Ishikawa (cell line): ENCODE measurements at regions not wholly inside any gene's neighbourhood (a gene's known extent, or its start where the extent isn't known, plus 50 kb on each side); places are given as distances from the start of the nearest gene placed in this dataset.

Experiments
- CEBPB ChIP-seq: IDR thresholded peaks from 2 replicates; pipeline ENCODE4 v1.6.1; 2012
- CREB1 ChIP-seq: IDR thresholded peaks from 2 replicates; pipeline ENCODE4 v1.6.1; 2012; ENCODE audit warnings: low read depth
- EGR1 ChIP-seq: IDR thresholded peaks from 2 replicates; pipeline ENCODE4 v1.6.1; 2012
- EP300 ChIP-seq: IDR thresholded peaks from 2 replicates; pipeline ENCODE4 v1.6.1; 2012; ENCODE audit warnings: borderline replicate concordance
- FOXM1 ChIP-seq: IDR thresholded peaks from 2 replicates; pipeline ENCODE4 v1.6.1; 2012; ENCODE audit warnings: low read depth, borderline replicate concordance
- MAX ChIP-seq: IDR thresholded peaks from 2 replicates; pipeline ENCODE4 v1.6.1; 2012
- NFIC ChIP-seq: IDR thresholded peaks from 2 replicates; pipeline ENCODE4 v1.6.1; 2012
- RAD21 ChIP-seq: IDR thresholded peaks from 2 replicates; pipeline ENCODE4 v1.6.1; 2012; ENCODE audit warnings: low read depth
- REST ChIP-seq: IDR thresholded peaks from 2 replicates; pipeline ENCODE4 v1.6.1; 2012; ENCODE audit warnings: low read depth, mild to moderate bottlenecking
- TAF1 ChIP-seq: IDR thresholded peaks from 2 replicates; pipeline ENCODE4 v1.6.1; 2012; ENCODE audit warnings: low read depth, mild to moderate bottlenecking
- TCF12 ChIP-seq: IDR thresholded peaks from 2 replicates; pipeline ENCODE4 v1.6.1; 2012; ENCODE audit warnings: low read depth
- TEAD4 ChIP-seq: IDR thresholded peaks from 2 replicates; pipeline ENCODE4 v1.6.1; 2012
- YY1 ChIP-seq: IDR thresholded peaks from 2 replicates; pipeline ENCODE4 v1.6.1; 2012; ENCODE audit warnings: low read depth
- ZBTB7A ChIP-seq: IDR thresholded peaks from 2 replicates; pipeline ENCODE4 v1.6.1; 2012; ENCODE audit warnings: low read depth

- TF ChIP-seq EGR1, result no peak
- no peak for TF ChIP-seq EP300
- no peak for TF ChIP-seq MAX
- TF ChIP-seq TAF1, result no peak
- no peak for TF ChIP-seq REST
- no peak for TF ChIP-seq TCF12
- no peak for TF ChIP-seq FOXM1
- no peak for TF ChIP-seq YY1
- TF ChIP-seq CEBPB, result no peak
- TF ChIP-seq ZBTB7A, result no peak
- no peak for TF ChIP-seq NFIC
- TF ChIP-seq TEAD4, result no peak
- TF ChIP-seq RAD21, result no peak
- no peak for TF ChIP-seq CREB1
Observed at GRCh38 chr6:169977434-169978265, 226.2 kb downstream of the ERMARD start.
